Left lung (tissue), 4 donors: ENCODE measurements at regions not wholly inside any gene's neighbourhood (a gene's known extent, or its start where the extent isn't known, plus 50 kb on each side); places are given as distances from the start of the nearest gene placed in this dataset.

ENCODE experiments used
- ATAC-seq: fragments of 200-7000 bp; cut with Tn5 transposase; one replicate; pipeline ENCODE4 v1.9.1; 2020; ENCODE audit warnings: moderate library complexity
- DNase-seq, 4 donors: peaks; one replicate each; pipeline ENCODE4 v3.0.0-alpha.2; 2013 to 2020
- H3K27ac ChIP-seq, 2 donors: fragments of 200-600 bp; sonication (generic) in 1 of 2; one replicate each; pipeline versions ENCODE4 v1.5.0 to v1.8.0; 2020 to 2021
- H3K27me3 ChIP-seq, 2 donors: fragments of 200-600 bp; sonication (generic) in 1 of 2; one replicate each; pipeline versions ENCODE4 v1.5.0 to v1.8.0; 2020 to 2021
- H3K36me3 ChIP-seq, 2 donors: fragments of 200-600 bp; sonication (generic) in 1 of 2; one replicate each; pipeline versions ENCODE4 v1.5.0 to v1.8.0; 2020 to 2021
- H3K4me1 ChIP-seq, 2 donors: fragments of 200-600 bp; one replicate each; pipeline ENCODE4 v1.8.0; 2021
- H3K4me3 ChIP-seq, 2 donors: fragments of 200-600 bp; sonication (generic) in 1 of 2; one replicate each; pipeline versions ENCODE4 v1.5.0 to v1.8.0; 2020 to 2021; ENCODE audit warnings: mild to moderate bottlenecking in 1 of 2
- H3K9me3 ChIP-seq, 2 donors: fragments of 200-600 bp; sonication (generic) in 1 of 2; one replicate each; pipeline versions ENCODE4 v1.5.0 to v1.8.0; 2020 to 2021
- intact Hi-C, 2 donors: fragments of 100-400 bp; cut with DNase I; formaldehyde crosslinking; loops; one replicate each; pipeline versions ENCODE4 v1.11.2 to v1.14.2; 2022
- TF ChIP-seq, protein P1 (sequence below), 2 donors: fragments of 200-600 bp; sonication (generic) in 1 of 2; IDR thresholded peaks; one replicate each; pipeline versions ENCODE4 v1.5.0 to v1.8.0; 2021; ENCODE audit warnings: antibody characterized with exemption in 2 of 2
- donor health status: DM: no; HTN: yes; CAD: no.
- donor health status: DM: no; HTN: no; CAD: no.

DNA sequence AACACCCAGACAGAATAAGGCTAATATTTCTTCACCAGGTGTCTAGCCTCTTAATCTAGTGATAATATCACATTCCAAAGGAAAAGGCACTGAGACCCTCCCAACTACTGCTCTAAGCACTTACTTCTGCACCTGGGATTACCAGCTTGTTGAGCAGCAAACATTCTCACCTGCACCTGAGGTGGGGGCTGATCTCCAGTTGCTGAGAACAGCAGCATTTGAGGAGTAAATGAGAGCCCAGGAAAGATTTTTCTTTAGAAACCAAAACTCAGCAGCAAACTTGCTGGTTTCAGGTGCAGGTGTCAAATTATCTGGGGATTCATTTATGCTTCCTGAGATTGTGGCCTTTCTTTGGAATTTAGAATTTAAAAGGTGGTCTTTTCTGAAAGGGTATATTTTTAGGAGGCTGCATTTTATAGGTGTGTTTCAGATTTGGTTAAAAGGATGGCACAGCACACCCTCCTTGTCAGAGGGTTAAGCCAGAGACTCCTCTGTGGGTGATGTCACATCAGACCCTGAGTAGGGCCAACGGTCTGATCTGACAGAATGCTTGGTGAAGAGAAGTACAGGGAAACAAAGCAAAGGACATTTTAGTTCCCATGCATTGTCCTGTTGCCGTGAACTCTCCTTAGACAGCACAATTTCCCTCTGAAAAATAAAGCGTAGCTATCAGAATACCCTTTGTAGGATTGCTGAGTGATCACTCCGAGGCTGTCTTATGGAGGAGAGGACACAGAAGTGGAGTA lies 411.0 kb upstream of the ATP11B start:
- intact Hi-C loops = no loop called here
- DNase-seq (no peak), ATAC-seq (no peak)
- Histone ChIP-seq H3K36me3 (no peaks in the 10 kb centered on the region), H3K27ac (no peak overlapping the region), H3K27me3 (no peaks in the 10 kb centered on the region), H3K4me1 (no peaks in the 10 kb centered on the region), H3K4me3 (no peak overlapping the region), H3K9me3 (no peaks in the 10 kb centered on the region)
- TF ChIP-seq, protein P1, sequence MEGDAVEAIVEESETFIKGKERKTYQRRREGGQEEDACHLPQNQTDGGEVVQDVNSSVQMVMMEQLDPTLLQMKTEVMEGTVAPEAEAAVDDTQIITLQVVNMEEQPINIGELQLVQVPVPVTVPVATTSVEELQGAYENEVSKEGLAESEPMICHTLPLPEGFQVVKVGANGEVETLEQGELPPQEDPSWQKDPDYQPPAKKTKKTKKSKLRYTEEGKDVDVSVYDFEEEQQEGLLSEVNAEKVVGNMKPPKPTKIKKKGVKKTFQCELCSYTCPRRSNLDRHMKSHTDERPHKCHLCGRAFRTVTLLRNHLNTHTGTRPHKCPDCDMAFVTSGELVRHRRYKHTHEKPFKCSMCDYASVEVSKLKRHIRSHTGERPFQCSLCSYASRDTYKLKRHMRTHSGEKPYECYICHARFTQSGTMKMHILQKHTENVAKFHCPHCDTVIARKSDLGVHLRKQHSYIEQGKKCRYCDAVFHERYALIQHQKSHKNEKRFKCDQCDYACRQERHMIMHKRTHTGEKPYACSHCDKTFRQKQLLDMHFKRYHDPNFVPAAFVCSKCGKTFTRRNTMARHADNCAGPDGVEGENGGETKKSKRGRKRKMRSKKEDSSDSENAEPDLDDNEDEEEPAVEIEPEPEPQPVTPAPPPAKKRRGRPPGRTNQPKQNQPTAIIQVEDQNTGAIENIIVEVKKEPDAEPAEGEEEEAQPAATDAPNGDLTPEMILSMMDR (IDR thresholded peaks at IDR 0.05) = no peak

DNA sequence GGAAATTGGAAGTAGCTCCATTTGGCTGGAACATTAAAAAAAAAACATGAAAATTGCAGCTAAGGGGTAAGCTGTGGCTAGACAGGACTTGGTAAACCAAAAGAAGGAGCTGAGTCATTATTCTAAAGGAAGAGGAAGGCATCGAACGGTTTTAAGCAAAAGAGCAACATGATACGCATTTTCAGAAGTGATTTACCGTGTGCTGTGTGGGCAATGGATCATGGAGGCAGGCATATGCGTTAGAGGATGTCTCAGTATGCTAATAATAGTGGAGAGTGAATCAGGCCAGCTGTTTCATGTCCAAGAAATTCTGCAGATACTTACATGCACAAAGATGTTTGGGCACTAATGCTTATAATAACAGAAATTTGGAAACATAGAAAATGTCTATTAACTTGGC lies 409.1 kb upstream of the ATP11B start:
- ATAC-seq (no peak), DNase-seq (no peak)
- TF ChIP-seq, protein P1 (IDR thresholded peaks at IDR 0.05) = no peak
- intact Hi-C loops = no loop called here
- no peaks in the 10 kb centered on the region for H3K27me3 ChIP-seq
- no peak overlapping the region for H3K4me3 ChIP-seq
- H3K27ac ChIP-seq = no peak overlapping the region
- no peaks in the 10 kb centered on the region for H3K36me3 ChIP-seq
- H3K9me3 ChIP-seq = no peaks in the 10 kb centered on the region
- no peaks in the 10 kb centered on the region for H3K4me1 ChIP-seq

DNA sequence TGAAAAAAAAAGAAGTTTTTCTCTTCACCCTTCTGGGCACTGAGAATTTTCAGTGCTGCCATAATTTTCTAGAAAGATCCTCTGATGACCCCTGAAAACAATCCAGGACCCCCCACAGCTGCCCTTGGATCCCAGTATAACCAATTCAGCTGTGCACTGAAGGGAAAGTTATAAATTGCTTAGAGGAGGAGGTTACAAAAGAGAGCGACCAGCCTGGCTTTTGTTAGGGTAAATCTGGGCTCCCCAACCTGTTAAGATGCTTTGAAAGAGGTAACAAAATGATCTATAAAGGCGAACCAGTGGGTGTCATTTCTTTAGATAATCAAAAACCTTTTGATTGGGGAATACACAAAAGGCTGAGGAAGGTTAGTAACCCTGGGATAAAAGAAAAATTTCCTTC lies 407.9 kb upstream of the ATP11B start:
- no peaks in the 10 kb centered on the region for H3K4me1 ChIP-seq
- DNase-seq (no peak), ATAC-seq (no peak)
- intact Hi-C loops = no loop called here
- H3K36me3 ChIP-seq = no peaks in the 10 kb centered on the region
- no peak overlapping the region for H3K4me3 ChIP-seq
- no peak overlapping the region for H3K27ac ChIP-seq
- TF ChIP-seq, protein P1 (IDR thresholded peaks at IDR 0.05) = no peak
- no peaks in the 10 kb centered on the region for H3K9me3 ChIP-seq
- H3K27me3 ChIP-seq = no peaks in the 10 kb centered on the region

DNA sequence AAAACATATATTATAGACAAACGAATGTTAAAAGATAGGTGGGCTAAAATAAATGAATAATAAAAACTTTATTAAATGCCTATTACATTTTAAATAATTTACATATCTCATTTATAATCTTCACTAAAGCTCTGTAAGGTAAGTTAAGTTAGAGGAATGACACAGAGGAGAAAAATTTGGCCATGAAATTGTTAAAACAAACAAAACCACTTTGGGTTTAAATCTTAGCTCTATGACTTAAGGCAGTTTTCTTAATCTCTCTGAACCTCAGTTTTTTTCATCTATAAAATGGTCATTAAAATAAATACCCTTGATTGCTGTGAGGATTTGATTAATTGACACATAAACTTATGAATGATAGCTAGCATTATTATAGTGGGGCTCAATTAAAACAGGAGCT lies 404.8 kb upstream of the ATP11B start:
- Histone ChIP-seq H3K36me3 (no peaks in the 10 kb centered on the region), H3K9me3 (no peaks in the 10 kb centered on the region), H3K4me3 (no peak overlapping the region), H3K27ac (no peak overlapping the region), H3K27me3 (no peaks in the 10 kb centered on the region), H3K4me1 (no peaks in the 10 kb centered on the region)
- DNase-seq = no peak
- intact Hi-C loops = no loop called here
- TF ChIP-seq, protein P1 (IDR thresholded peaks at IDR 0.05) = no peak
- no peak for ATAC-seq

DNA sequence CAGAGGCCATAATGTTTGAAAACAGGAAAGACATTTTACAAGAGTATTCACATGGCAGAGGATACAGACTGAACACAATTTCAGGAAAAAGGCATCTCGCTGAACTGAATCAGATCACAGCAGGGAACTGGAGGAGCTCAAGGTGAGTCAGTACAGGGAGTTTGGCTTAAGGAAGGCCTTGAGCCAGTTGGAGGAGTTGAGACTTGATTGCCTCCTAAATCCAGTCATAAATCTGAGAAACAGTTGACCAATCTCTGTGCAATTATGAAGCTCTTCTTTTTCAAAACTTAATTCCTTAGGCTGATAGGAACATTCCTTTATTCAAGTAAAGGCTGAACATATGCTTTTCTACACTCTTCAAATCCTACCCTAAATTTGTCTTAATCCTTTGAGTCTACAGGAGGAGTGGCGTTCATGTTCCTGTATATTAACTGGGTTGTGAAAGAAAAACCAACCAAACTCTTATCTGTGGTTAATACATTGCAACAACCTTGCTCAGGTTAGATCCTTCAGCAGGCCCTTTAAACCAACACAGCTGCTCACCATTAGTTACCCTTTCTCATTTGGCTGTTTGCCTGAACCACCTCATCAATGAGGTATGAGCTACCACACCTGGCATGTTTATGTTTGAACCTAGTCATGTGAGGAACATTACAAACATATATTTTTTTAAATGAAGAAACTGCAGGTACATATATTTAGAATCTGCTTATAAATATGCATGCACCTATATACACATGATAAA lies 404.1 kb upstream of the ATP11B start:
- TF ChIP-seq, protein P1 (IDR thresholded peaks at IDR 0.05) = no peak
- Histone ChIP-seq H3K4me1 (no peaks in the 10 kb centered on the region), H3K36me3 (no peaks in the 10 kb centered on the region), H3K27me3 (no peaks in the 10 kb centered on the region), H3K27ac (no peak overlapping the region), H3K4me3 (no peak overlapping the region), H3K9me3 (no peaks in the 10 kb centered on the region)
- peak in 1 of 4 donors; percentile 47 for DNase-seq
- ATAC-seq = no peak
- intact Hi-C loops = no loop called here
